HG03354 (cell line): ENCODE measurements at regions not wholly inside any gene's neighbourhood (a gene's known extent, or its start where the extent isn't known, plus 50 kb on each side); places are given as distances from the start of the nearest gene placed in this dataset.
"Not testable (repeated sequence)": the region's sequence is repeated elsewhere in the genome, so short reads cannot be mapped to it uniquely, and the experiment has no call there.

ENCODE experiments used
- ATAC-seq: cut with Tn5 transposase; IDR thresholded peaks from one replicate; pipeline ENCODE4 v1.9.1; 2021; ENCODE audit warnings: mild to moderate bottlenecking; ENCODE audit not compliant: unreplicated experiment, poor library complexity, severe bottlenecking

- ATAC-seq = no peak
Observed at GRCh38 chr13:64746845-64747244, 2483.3 kb downstream of the PCDH9 start.

GRCh38 chr13:64740493-64740892, 2489.6 kb downstream of the PCDH9 start:
- ATAC-seq = no peak

GRCh38 chr13:64725492-64725891, 2504.6 kb downstream of the PCDH9 start:
- ATAC-seq = no peak

GRCh38 chr13:64723724-64724123, 2506.4 kb downstream of the PCDH9 start:
- no peak for ATAC-seq

GRCh38 chr13:64718116-64718515, 2512.0 kb downstream of the PCDH9 start:
- no peak for ATAC-seq

- no peak for ATAC-seq
Observed at GRCh38 chr13:64716936-64717335, 2513.2 kb downstream of the PCDH9 start.

GRCh38 chr13:64709079-64709478, 2521.1 kb downstream of the PCDH9 start:
- no peak for ATAC-seq

GRCh38 chr13:64704121-64704649, 2526.0 kb downstream of the PCDH9 start:
- ATAC-seq = no peak

- ATAC-seq = no peak
Observed at GRCh38 chr13:64697226-64697625, 2532.9 kb downstream of the PCDH9 start.

- ATAC-seq = no peak
Observed at GRCh38 chr13:64688893-64689677, 2541.1 kb downstream of the PCDH9 start.

GRCh38 chr13:64686536-64686935, 2543.6 kb downstream of the PCDH9 start:
- not testable (repeated sequence) for ATAC-seq

- no peak for ATAC-seq
Observed at GRCh38 chr13:64684685-64685431, 2545.3 kb downstream of the PCDH9 start.

GRCh38 chr13:64684108-64684507, 2546.0 kb downstream of the PCDH9 start:
- no peak for ATAC-seq

GRCh38 chr13:64680739-64681138, 2549.4 kb downstream of the PCDH9 start:
- no peak for ATAC-seq

GRCh38 chr13:64675255-64675892, 2554.8 kb downstream of the PCDH9 start:
- ATAC-seq = no peak

- ATAC-seq = no peak
Observed at GRCh38 chr13:64674126-64674525, 2556.0 kb downstream of the PCDH9 start.

- no peak for ATAC-seq
Observed at GRCh38 chr13:64672751-64673150, 2557.4 kb downstream of the PCDH9 start.

GRCh38 chr13:64662887-64663593, 2567.1 kb downstream of the PCDH9 start:
- ATAC-seq = no peak

- no peak for ATAC-seq
Observed at GRCh38 chr13:64648293-64648692, 2581.8 kb downstream of the PCDH9 start.

GRCh38 chr13:64643066-64643465, 2587.1 kb downstream of the PCDH9 start:
- no peak for ATAC-seq
